ENCODE measurements at regions not wholly inside any gene's neighbourhood (a gene's known extent, or its start where the extent isn't known, plus 50 kb on each side); places are given as distances from the start of the nearest gene placed in this dataset.

DNA sequence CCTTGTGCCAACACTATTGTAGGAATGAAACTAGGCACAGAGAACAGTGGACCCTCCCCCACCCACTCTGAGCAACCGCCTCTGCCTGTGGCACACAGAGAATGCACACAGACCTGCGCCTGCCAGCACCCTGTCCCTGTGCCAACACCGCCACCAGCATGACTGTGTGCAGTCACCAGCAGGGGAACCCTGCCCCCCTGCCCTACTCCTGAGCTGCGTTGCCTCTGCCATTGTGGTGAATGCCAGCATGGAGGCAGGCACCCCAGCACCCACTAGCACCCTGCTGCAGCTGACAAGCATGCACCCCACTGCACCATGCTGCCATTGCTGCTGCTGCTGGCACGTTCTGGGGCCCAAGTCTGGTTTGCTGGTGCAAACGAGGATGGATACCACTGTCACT, 94.4 kb upstream of the PRLR start:
- Histone ChIP-seq H3K9me3 (no peaks in the 10 kb centered on the region), H3K9ac (ENCODE audit: low read depth in 2 of 2, low read length in 2 of 2) (no peak overlapping the region), H3K27me3 (no peaks in the 10 kb centered on the region), H3K27ac (no peak overlapping the region), H3K36me3 (no peaks in the 10 kb centered on the region), H3K4me3 (no peak overlapping the region), H3K4me1 (no peaks in the 10 kb centered on the region)
- intact Hi-C loops (cut with DNase I), result no loop called here
- DNase-seq, result no peak
- TF ChIP-seq CTCF (IDR thresholded peaks at IDR 0.05), result no peak

- no peak overlapping the region for H3K4me3 ChIP-seq
- no peaks in the 10 kb centered on the region for H3K36me3 ChIP-seq
- H3K27me3 ChIP-seq, result no peaks in the 10 kb centered on the region
- H3K9ac ChIP-seq (ENCODE audit: low read depth in 2 of 2, low read length in 2 of 2), result no peak overlapping the region
- no peak overlapping the region for H3K27ac ChIP-seq
- TF ChIP-seq CTCF (IDR thresholded peaks at IDR 0.05), result no peak
- no peaks in the 10 kb centered on the region for H3K9me3 ChIP-seq
- no peak for DNase-seq
- no peaks in the 10 kb centered on the region for H3K4me1 ChIP-seq
- intact Hi-C loops (cut with DNase I), result no loop called here
Measured at GRCh38 chr5:35324201-35324600, 93.9 kb upstream of the PRLR start.

DNA sequence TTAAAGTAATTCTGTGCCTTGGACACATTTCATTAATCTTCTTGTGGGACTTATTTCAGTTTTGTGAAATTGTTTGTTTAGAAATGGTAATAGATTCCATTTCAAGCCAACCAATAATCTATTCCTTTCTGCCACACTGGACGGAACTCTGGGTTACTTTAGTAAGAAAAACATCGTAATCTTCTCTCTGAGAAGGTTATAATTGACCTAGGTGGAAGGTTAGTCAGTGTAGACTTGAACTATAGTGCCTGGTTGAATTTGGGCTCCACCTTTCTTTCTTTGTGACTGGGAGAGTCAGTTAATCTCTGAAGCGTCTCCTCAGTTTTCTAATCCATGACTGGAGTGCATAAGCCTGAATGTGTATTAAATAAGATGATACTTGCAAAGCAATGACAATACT, 89.7 kb upstream of the PRLR start:
- Histone ChIP-seq H3K4me1 (no peaks in the 10 kb centered on the region), H3K36me3 (no peaks in the 10 kb centered on the region), H3K4me3 (no peak overlapping the region), H3K9ac (ENCODE audit: low read depth in 2 of 2, low read length in 2 of 2) (no peak overlapping the region), H3K27ac (no peak overlapping the region), H3K9me3 (no peaks in the 10 kb centered on the region), H3K27me3 (no peaks in the 10 kb centered on the region)
- no peak for DNase-seq
- intact Hi-C loops (cut with DNase I), result no loop called here
- TF ChIP-seq CTCF (IDR thresholded peaks at IDR 0.05), result no peak

GRCh38 chr5:35319333-35320002, 89.2 kb upstream of the PRLR start:
- H3K27ac ChIP-seq, result no peak overlapping the region
- DNase-seq, result peak; percentile 33
- no peaks in the 10 kb centered on the region for H3K36me3 ChIP-seq
- no peaks in the 10 kb centered on the region for H3K4me1 ChIP-seq
- no peak for TF ChIP-seq CTCF (IDR thresholded peaks at IDR 0.05)
- intact Hi-C loops (cut with DNase I), result no loop called here
- H3K9ac ChIP-seq (ENCODE audit: low read depth in 2 of 2, low read length in 2 of 2), result no peak overlapping the region
- H3K27me3 ChIP-seq, result no peaks in the 10 kb centered on the region
- H3K4me3 ChIP-seq, result no peak overlapping the region
- no peaks in the 10 kb centered on the region for H3K9me3 ChIP-seq

GRCh38 chr5:35317586-35317985, 87.3 kb upstream of the PRLR start:
- Histone ChIP-seq H3K4me3 (no peak overlapping the region), H3K9me3 (no peaks in the 10 kb centered on the region), H3K27ac (no peak overlapping the region), H3K9ac (ENCODE audit: low read depth in 2 of 2, low read length in 2 of 2) (no peak overlapping the region), H3K27me3 (no peaks in the 10 kb centered on the region), H3K4me1 (no peaks in the 10 kb centered on the region), H3K36me3 (no peaks in the 10 kb centered on the region)
- no peak for DNase-seq
- no peak for TF ChIP-seq CTCF (IDR thresholded peaks at IDR 0.05)
- intact Hi-C loops (cut with DNase I), result no loop called here

Measured in colonic mucosa (tissue), 4 donors.